DND-41 (cell line): ENCODE measurements at regions not wholly inside any gene's neighbourhood (a gene's known extent, or its start where the extent isn't known, plus 50 kb on each side); places are given as distances from the start of the nearest gene placed in this dataset.

Source experiments
- EZH2 ChIP-seq: IDR thresholded peaks from 3 replicates; pipeline ENCODE4 v1.6.1; 2012; ENCODE audit warnings: borderline replicate concordance, low read depth, mild to moderate bottlenecking, moderate library complexity, low read length, inconsistent platforms; ENCODE audit not compliant: severe bottlenecking
- TF ChIP-seq, protein P1 (sequence below): IDR thresholded peaks from 2 replicates; pipeline ENCODE4 v1.5.1; 2012; ENCODE audit warnings: borderline replicate concordance, low read length, moderate library complexity, mild to moderate bottlenecking; ENCODE audit not compliant: poor library complexity, severe bottlenecking; ENCODE audit errors: extremely low read depth

DNA sequence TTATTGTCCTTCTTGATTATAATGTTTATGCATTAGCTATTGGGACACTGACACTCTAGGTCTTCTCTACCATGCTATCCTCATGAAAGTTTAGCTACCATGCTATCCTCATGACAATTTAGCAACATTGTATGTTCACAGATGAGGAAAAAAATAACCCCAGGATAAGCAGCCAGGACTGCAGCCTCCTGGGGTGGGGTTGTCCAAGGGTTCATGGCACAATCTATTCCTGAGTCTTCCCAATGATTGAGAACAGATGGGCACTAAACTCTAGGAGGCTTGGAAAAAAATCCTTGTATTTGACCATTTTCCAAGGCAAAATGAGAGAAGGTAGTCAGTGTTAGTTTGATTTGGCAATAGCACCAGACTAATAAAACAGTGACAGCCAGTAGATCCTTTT is 619.8 kb upstream of the LCORL start:
- TF ChIP-seq, protein P1, sequence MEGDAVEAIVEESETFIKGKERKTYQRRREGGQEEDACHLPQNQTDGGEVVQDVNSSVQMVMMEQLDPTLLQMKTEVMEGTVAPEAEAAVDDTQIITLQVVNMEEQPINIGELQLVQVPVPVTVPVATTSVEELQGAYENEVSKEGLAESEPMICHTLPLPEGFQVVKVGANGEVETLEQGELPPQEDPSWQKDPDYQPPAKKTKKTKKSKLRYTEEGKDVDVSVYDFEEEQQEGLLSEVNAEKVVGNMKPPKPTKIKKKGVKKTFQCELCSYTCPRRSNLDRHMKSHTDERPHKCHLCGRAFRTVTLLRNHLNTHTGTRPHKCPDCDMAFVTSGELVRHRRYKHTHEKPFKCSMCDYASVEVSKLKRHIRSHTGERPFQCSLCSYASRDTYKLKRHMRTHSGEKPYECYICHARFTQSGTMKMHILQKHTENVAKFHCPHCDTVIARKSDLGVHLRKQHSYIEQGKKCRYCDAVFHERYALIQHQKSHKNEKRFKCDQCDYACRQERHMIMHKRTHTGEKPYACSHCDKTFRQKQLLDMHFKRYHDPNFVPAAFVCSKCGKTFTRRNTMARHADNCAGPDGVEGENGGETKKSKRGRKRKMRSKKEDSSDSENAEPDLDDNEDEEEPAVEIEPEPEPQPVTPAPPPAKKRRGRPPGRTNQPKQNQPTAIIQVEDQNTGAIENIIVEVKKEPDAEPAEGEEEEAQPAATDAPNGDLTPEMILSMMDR, result no peak
- no peak for TF ChIP-seq EZH2
